Esophagus muscularis mucosa (tissue), 4 donors: ENCODE measurements at regions not wholly inside any gene's neighbourhood (a gene's known extent, or its start where the extent isn't known, plus 50 kb on each side); places are given as distances from the start of the nearest gene placed in this dataset.

Source experiments
- DNase-seq: peaks from one replicate; pipeline ENCODE4 v3.0.0-alpha.2; 2017; ENCODE audit errors: extremely low spot score
- H3K27ac ChIP-seq, 4 donors: fragments of 200-600 bp; sonication (generic); replicated peaks in 1 of 4; 1 replicate in 3 of 4; 2 replicates in 1 of 4; pipeline ENCODE4 v1.5.1; 2016 to 2019; ENCODE audit warnings: mild to moderate bottlenecking in 1 of 4
- H3K27me3 ChIP-seq, 4 donors: fragments of 200-600 bp; sonication (generic); one replicate each; pipeline versions ENCODE4 v1.5.1 to v1.6.0; 2016 to 2019
- H3K36me3 ChIP-seq, 4 donors: fragments of 200-600 bp; sonication (generic); one replicate each; pipeline ENCODE4 v1.5.1; 2016 to 2019
- H3K4me1 ChIP-seq, 4 donors: fragments of 200-600 bp; sonication (generic); one replicate each; pipeline ENCODE4 v1.5.1; 2016 to 2019
- H3K4me3 ChIP-seq, 4 donors: fragments of 200-600 bp; sonication (generic); 1 replicate in 2 of 4; 2 replicates in 2 of 4; pipeline ENCODE4 v1.5.1; 2016 to 2019; ENCODE audit warnings: mild to moderate bottlenecking in 4 of 4, moderate library complexity in 1 of 4
- H3K9me3 ChIP-seq, 4 donors: fragments of 200-600 bp; sonication (generic); 1 replicate in 3 of 4; 2 replicates in 1 of 4; pipeline ENCODE4 v1.5.1; 2016 to 2019
- EP300 ChIP-seq: sonication (generic); formaldehyde crosslinking; IDR thresholded peaks from one replicate; pipeline ENCODE4 v1.6.1; 2017; ENCODE audit warnings: antibody characterized with exemption
- POLR2A ChIP-seq: fragments of 450-650 bp; IDR thresholded peaks from one replicate; pipeline ENCODE4 v1.6.1; 2017; ENCODE audit warnings: antibody characterized with exemption, moderate library complexity, mild to moderate bottlenecking, low read depth
- POLR2AphosphoS5 ChIP-seq, 2 donors: sonication (generic); formaldehyde crosslinking; IDR thresholded peaks; one replicate each; pipeline ENCODE4 v1.6.1; 2017; ENCODE audit warnings: antibody characterized with exemption in 2 of 2
- WGBS: methylation state at CpG from one replicate; pipeline ENCODE4 v1.1.5; 2018; 5-methylcytosine and 5-hydroxymethylcytosine counted together
- intact Hi-C: fragments of 100-400 bp; cut with DNase I; formaldehyde crosslinking; loops from one replicate; pipeline ENCODE4 v1.15.1; 2023
- TF ChIP-seq, protein P1 (sequence below), 3 experiments: fragments of 200-600 bp in 2 of 3; fragments of 450-650 bp in 1 of 3; sonication (generic) in 2 of 3; IDR thresholded peaks; one replicate each; pipeline ENCODE4 v1.5.1; 2017 to 2019; ENCODE audit warnings: antibody characterized with exemption in 3 of 3, mild to moderate bottlenecking in 2 of 3, moderate library complexity in 1 of 3

DNA sequence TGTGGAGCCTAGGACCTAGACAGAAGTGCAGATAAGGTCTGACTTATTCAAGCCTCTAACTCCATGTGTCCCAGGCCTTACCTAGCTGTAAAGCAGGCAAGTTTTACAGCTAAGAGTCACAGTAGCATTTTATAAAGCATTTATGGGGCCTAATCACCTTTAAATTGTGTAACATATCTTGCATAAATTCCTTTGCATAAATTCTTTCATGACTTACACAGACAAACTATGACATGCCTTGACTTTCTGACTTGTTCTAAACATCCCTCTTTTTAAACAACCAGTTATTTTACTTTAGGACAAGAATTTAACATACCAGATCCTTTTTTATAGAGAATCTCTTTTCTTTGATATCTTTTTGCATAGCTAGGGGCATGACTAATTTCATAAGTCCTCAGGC lies 1257.8 kb upstream of the NRXN1 start:
- intact Hi-C loops = no loop called here
- Histone ChIP-seq H3K27me3 (no peaks in the 10 kb centered on the region), H3K9me3 (no peaks in the 10 kb centered on the region), H3K36me3 (no peaks in the 10 kb centered on the region), H3K4me3 (no peak overlapping the region), H3K27ac (no peak overlapping the region), H3K4me1 (no peaks in the 10 kb centered on the region)
- TF ChIP-seq, protein P1, sequence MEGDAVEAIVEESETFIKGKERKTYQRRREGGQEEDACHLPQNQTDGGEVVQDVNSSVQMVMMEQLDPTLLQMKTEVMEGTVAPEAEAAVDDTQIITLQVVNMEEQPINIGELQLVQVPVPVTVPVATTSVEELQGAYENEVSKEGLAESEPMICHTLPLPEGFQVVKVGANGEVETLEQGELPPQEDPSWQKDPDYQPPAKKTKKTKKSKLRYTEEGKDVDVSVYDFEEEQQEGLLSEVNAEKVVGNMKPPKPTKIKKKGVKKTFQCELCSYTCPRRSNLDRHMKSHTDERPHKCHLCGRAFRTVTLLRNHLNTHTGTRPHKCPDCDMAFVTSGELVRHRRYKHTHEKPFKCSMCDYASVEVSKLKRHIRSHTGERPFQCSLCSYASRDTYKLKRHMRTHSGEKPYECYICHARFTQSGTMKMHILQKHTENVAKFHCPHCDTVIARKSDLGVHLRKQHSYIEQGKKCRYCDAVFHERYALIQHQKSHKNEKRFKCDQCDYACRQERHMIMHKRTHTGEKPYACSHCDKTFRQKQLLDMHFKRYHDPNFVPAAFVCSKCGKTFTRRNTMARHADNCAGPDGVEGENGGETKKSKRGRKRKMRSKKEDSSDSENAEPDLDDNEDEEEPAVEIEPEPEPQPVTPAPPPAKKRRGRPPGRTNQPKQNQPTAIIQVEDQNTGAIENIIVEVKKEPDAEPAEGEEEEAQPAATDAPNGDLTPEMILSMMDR (IDR thresholded peaks at IDR 0.05) = no peak
- TF ChIP-seq EP300 (no peak), POLR2A (no peak), POLR2AphosphoS5 (IDR thresholded peaks at IDR 0.05) (no peak)
- no peak for DNase-seq

DNA sequence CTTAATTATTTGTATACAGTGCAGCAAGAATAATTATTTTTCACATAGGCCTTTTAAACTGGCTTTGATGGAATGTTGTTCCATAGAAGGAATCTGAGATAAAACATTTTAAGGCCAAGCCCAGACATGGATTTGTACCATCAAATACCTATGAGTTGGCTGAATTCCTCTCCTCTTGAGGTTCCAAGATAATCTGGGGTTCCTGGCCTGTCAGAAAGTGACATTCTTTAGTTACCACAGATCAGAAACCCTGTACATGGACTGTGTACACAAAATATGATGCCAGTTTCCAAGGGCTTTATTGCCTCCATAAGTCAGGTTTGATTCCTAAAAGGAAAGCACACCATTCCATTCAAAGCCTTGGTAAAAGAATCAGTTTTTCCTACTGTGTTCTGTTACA lies 1256.7 kb upstream of the NRXN1 start:
- no peaks in the 10 kb centered on the region for H3K9me3 ChIP-seq
- no peak for DNase-seq
- H3K27me3 ChIP-seq = no peaks in the 10 kb centered on the region
- H3K27ac ChIP-seq = no peak overlapping the region
- TF ChIP-seq POLR2A (no peak), POLR2AphosphoS5 (IDR thresholded peaks at IDR 0.05) (no peak), EP300 (no peak)
- TF ChIP-seq, protein P1 (IDR thresholded peaks at IDR 0.05) = no peak
- no peaks in the 10 kb centered on the region for H3K4me1 ChIP-seq
- no peak overlapping the region for H3K4me3 ChIP-seq
- H3K36me3 ChIP-seq = no peaks in the 10 kb centered on the region
- intact Hi-C loops = no loop called here

DNA sequence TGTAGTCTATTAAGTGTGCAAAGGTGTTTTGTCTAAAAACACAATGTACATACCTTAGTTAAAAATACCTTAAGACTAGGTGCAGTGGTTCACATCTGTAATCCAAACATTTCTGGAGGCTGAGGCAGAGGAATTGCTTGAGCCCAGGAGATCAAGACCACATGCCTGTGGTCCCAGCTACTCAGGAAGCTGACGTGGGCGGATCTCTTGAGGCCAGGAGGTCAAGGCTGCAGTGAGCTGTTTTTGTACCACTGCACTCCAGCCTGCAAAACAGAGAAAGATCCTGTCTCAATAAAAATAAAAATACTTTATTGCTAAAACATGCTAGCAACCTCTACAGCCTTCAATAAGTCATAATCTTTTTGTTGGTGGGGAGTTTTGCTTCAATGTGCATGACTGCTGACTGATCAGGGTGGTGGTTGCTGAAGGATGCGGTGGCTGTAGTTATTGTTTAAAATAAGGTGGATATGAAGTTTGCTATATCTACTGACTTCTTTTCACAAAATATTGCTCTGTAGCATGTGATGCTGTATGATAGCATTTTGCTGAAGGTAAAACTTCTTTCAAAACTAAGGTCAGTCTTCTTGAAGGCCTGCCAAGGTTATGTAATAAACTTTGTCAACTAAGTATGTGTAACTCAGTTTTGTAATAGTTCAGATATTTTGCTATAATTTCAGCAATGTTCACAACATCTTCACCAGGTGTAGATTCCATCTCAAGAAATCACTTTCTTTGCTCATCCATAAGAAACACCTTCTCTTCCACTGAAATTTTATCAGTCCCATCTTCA lies 1238.0 kb upstream of the NRXN1 start:
- TF ChIP-seq POLR2AphosphoS5 (IDR thresholded peaks at IDR 0.05) (no peak), EP300 (no peak), POLR2A (no peak)
- TF ChIP-seq, protein P1 (IDR thresholded peaks at IDR 0.05) = no peak
- Histone ChIP-seq H3K27me3 (no peaks in the 10 kb centered on the region), H3K4me3 (no peak overlapping the region), H3K36me3 (no peaks in the 10 kb centered on the region), H3K9me3 (peaks cover 0 to 24% (median 15%) of the 10 kb centered on the region in 4 donors), H3K27ac (no peak overlapping the region), H3K4me1 (no peaks in the 10 kb centered on the region)
- intact Hi-C loops = no loop called here
- WGBS = 61% methylated on average over 3 of the region's 3 CpGs
- no peak for DNase-seq

DNA sequence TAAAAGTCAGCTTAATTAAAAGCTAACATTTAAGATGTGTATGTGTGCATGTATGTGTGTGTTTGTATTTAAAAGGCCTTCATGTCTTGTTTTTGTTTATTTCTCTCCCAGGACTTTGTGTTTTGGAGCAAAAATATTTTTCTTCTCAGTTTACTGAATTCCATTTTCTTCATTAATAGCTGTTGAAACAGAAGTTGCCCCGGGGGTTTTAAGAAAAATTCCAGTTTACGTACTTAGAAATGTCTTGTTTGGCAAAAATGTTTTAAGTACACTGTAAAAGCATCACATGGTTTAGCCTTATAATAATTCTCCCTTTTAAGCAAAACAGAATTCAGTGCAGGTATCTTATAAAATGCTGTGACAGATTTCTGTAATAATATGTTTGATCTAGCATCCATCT lies 1233.0 kb upstream of the NRXN1 start:
- H3K27ac ChIP-seq = no peak overlapping the region
- no peak for TF ChIP-seq POLR2A
- TF ChIP-seq, protein P1 (IDR thresholded peaks at IDR 0.05) = no peak
- TF ChIP-seq EP300 = no peak
- TF ChIP-seq POLR2AphosphoS5 (IDR thresholded peaks at IDR 0.05) = no peak

DNA sequence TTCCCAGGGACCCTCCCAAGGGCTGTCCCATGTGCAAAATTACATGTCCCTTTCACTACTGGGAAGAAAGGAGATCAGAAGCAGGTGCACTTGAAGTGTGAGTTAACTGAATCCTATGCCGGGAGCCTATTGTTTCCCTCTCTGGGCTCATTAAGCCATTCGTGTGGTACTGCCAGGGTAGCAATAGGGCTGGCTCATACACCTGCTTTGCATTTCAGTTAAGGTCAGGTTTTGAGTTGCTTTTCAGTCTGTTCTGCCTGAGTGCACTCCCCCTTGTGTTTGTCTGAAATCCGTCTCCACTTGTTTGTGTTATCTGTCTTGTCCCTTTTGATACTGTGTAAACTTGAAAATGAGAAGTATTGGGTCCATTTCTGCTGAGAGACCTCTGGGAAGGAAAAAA lies 1232.6 kb upstream of the NRXN1 start:
- intact Hi-C loops = no loop called here
- Histone ChIP-seq H3K4me1 (peaks cover 0 to 8% (median 5%) of the 10 kb centered on the region in 4 donors), H3K9me3 (no peaks in the 10 kb centered on the region), H3K27ac (no peak overlapping the region), H3K27me3 (no peaks in the 10 kb centered on the region), H3K36me3 (no peaks in the 10 kb centered on the region), H3K4me3 (no peak overlapping the region)
- 72% methylated on average over 2 of the region's 3 CpGs for WGBS
- TF ChIP-seq POLR2AphosphoS5 (IDR thresholded peaks at IDR 0.05) (no peak), POLR2A (no peak), EP300 (no peak)
- TF ChIP-seq, protein P1 (IDR thresholded peaks at IDR 0.05) = no peak
- no peak for DNase-seq

More for the DNA sequence above, 1233.0 kb upstream of the NRXN1 start:
- H3K36me3 ChIP-seq = no peaks in the 10 kb centered on the region
- no peak overlapping the region for H3K4me3 ChIP-seq
- no peaks in the 10 kb centered on the region for H3K27me3 ChIP-seq
- WGBS = 86% methylated on average over 2 of the region's 2 CpGs
- H3K4me1 ChIP-seq = peaks cover 0 to 8% (median 5%) of the 10 kb centered on the region in 4 donors
- DNase-seq = no peak
- intact Hi-C loops = no loop called here
- peaks cover 0 to 2% (median under 1%) of the 10 kb centered on the region in 4 donors for H3K9me3 ChIP-seq
